HG03135 (cell line): ENCODE measurements at regions not wholly inside any gene's neighbourhood (a gene's known extent, or its start where the extent isn't known, plus 50 kb on each side); places are given as distances from the start of the nearest gene placed in this dataset.

Source experiments
- ATAC-seq: cut with Tn5 transposase; IDR thresholded peaks from one replicate; pipeline ENCODE4 v1.9.1; 2021; ENCODE audit warnings: mild to moderate bottlenecking, moderate library complexity; ENCODE audit not compliant: unreplicated experiment

GRCh38 chr5:74082512-74083055 is 456.6 kb downstream of the ARHGEF28 start:
- ATAC-seq: no peak

GRCh38 chr5:74081126-74081525 is 455.1 kb downstream of the ARHGEF28 start:
- ATAC-seq: no peak

DNA sequence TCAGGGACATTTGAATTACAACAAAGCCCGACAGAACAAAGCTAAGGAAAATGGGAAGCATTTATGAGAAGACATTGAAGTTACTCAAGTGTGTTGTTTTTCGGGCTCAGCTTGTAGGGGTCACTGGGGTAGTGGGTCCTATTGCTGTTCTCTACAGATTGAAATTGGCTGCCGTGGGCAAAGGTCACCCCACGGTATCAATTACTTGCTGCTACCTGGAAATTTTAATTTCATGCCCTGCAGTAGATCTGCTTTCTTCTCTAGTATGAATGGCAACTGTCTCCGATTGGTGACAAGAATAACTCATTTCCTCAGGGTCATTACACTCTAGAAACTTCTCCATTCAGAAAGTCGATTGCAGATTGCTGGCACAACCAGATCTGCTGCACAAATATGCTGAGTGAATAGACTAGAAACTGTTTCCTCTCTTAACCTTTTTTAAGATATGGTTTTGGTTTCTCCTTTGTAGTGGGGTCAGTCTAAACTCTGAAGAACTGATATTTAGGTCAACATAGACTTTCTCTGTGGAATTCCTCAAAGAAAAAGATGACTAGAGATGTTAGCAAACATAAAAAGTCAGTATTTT is 454.1 kb downstream of the ARHGEF28 start:
- no peak for ATAC-seq

GRCh38 chr5:74075501-74076484 is 449.8 kb downstream of the ARHGEF28 start:
- ATAC-seq: no peak

DNA sequence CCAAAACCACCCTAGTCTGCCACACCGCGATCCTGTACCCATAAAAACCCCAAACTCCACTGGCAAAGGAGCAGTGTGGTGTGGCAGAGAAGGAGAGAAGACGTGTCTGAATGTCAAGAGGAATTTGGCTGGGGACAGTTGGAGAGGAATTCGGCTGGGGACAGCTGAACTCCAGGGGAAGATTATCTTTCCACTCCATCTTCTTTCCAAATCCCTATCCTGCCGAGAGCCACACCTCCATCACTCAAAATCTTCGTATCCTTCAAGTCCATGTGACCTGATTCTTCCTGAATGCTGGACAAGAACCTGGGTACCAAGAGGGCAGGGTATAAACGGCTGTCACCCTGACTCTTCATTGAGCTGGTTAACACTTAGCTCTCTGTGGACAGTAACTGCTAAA is 448.1 kb downstream of the ARHGEF28 start:
- no peak for ATAC-seq

GRCh38 chr5:74073257-74073656 is 447.3 kb downstream of the ARHGEF28 start:
- no peak for ATAC-seq

DNA sequence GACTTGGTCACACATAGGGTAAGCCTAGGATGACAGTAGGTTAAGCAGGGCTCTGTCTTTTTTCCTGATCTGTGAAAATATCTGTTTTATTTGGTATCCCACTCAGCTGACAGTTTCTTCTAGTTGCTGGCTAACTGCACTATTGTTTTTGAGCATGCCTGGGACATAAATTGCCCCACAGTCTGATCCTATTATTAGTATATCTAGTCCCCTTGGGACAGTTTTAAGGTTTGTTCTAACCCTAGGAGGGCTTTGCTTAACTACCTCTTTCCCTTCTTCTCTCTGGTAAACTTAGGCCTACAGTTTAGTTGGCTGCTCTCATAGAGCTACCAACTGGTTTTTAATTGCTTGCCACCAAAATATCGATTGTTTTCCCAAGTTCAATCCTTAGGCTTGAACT is 446.6 kb downstream of the ARHGEF28 start:
- ATAC-seq: no peak

DNA sequence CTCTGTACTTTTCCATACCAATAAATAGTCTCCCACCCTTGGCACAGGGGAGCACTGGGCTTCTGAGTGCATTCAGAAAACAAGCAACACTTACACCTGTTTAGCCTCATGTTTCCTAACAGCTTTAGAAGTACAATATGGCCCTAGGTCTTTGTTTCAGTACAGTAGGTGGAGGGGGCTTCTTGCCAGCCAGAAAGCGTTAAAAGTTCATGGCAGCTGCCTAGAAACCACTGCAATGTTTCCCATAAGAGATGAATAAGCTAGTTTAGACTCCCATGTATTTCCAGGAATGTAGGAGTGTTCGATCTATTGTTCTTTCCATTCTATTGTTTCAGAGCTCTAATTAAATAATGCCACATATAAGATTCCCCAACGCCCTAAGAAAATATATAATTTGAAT is 444.8 kb downstream of the ARHGEF28 start:
- no peak for ATAC-seq

DNA sequence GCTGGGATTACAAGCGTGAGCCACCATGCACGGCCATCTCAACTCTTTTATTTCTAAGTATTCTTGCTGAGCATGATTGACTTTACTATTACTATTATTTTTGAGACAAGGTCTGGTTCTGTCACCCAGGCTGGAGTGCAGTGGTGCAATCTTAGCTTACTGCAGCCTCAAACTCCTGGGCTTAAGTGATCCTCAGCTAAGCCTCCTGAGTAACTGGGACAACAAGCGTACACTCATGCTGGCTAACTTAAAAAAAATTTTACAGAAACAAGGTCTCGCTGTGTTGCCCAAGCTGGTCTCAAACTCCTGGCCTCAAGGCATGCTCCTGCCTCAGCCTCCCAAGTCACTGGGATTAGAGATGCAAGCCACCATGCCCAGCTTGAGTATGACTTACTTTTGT is 443.7 kb downstream of the ARHGEF28 start:
- ATAC-seq: no peak

DNA sequence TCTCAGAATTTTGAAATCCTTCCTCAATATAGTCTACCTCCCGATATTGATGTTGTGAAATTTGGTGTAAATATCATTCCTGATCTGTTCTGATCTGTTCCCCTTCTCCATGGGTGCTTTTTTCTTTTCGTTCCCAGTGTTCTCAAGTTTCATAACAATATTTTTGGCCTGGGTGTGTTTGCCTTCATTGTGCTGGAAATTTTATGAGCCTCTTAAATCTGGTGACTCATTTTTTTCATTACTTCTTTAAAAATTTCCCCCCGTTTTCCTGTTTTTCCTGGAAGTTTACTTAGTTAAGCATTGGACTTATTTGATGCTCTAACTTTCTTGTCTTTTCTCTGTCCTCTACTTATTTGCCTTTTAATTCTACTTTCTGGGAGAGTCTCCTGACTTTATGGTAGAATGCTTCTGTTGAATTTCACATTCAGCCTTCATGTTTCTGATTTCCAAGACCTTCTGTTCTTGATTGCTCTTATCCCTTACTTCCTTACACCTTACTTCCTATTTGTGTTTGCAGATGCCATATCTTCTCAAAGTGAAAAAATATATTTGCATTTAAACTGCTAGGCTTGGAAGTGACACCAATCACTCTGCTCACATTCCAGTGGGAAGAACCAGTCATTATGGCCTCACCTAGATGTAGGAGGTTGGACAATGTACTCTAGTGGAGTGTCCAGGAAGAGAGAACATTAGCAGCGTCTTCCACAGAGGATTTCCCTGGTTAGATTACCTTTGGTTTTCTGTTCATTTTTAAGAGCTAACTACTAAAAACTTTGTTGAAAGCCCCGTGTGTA is 441.9 kb downstream of the ARHGEF28 start:
- ATAC-seq: no peak

GRCh38 chr5:74064911-74065310 is 438.9 kb downstream of the ARHGEF28 start:
- no peak for ATAC-seq

- no peak for ATAC-seq
Observed at GRCh38 chr5:74064225-74064624, 438.2 kb downstream of the ARHGEF28 start.

GRCh38 chr5:74063821-74064220 is 437.8 kb downstream of the ARHGEF28 start:
- ATAC-seq: no peak

GRCh38 chr5:74063346-74063745 is 437.4 kb downstream of the ARHGEF28 start:
- no peak for ATAC-seq

DNA sequence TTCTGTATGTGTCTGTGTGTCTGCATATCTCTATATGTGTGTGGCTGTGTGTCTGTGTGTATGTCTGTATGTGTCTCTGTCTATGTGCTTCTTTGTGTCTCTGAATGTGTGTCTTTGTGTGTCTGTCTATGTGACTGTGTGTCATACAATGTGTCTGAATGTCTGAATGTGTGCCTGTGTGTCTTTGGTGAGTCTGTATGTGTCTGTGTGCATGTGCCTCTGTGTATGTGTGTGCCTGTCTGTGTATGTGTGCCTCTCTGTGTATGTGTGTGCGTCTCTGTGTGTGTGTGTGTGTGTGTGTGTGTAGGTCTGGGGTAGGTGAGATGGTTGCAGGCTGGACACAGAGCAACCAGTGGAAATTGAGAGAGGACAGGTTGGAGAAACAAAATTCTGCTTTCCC is 435.3 kb downstream of the ARHGEF28 start:
- no peak for ATAC-seq

DNA sequence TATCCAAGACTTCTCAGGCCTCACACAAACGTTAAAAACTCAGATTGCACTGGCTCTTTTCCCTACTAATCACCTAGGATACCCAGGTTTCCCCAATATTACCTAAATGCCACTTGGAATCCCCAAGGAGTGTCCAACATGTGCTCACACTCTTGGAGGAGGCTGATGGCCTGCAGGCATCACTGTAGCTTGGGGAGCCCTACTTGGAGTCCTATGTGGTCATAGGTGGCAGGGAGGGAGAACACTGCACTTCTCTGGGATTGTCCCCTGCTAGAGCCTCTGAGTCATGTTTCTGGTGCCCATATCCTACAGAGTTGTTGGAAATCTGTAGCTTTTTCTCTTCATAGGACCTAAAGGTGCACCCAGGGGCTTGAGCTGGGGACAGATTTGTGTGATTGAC is 433.7 kb downstream of the ARHGEF28 start:
- no peak for ATAC-seq

GRCh38 chr5:74056789-74057164 is 430.8 kb downstream of the ARHGEF28 start:
- ATAC-seq: no peak

GRCh38 chr5:74056107-74056788 is 430.3 kb downstream of the ARHGEF28 start:
- ATAC-seq: no peak

DNA sequence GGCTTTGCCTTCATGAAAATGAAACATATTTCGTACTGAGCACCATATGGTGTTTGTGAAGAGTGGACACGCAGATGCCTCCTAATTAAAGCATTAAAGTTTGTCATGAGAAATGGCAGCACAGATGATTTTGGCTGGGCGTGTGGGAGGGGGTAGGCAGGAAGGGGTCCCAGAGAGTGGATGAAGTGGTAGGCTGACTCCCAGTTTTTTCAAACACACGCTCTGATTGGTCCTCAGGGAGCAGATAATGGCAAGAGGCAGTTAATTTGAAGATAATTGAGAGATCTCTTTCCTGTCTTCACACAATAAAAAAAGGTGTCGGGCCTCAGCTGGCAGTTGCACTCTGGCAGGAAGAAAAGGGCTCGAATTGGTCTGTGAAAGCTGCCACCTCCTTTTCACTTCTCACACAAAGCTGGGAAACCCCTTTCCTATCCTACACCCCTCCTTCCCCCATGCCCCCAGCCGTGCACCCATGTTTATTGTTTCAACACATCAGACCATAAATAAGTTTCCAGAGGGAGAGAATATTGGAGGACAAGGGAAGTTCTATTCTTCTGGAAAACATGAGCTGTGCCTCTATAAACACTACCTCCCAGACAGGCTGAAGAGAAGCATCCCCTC is 429.6 kb downstream of the ARHGEF28 start:
- no peak for ATAC-seq
